HFF-Myc (cell line): ENCODE measurements at regions not wholly inside any gene's neighbourhood (a gene's known extent, or its start where the extent isn't known, plus 50 kb on each side); places are given as distances from the start of the nearest gene placed in this dataset.

Source experiments
- DNase-seq: peaks from one replicate; pipeline ENCODE4 v3.0.0-alpha.2; 2011; ENCODE audit warnings: low read depth; ENCODE audit errors: extremely low read depth
- H3K4me3 ChIP-seq: replicated peaks from 2 replicates; pipeline ENCODE4 v1.5.1; 2011; ENCODE audit warnings: low read depth, mild to moderate bottlenecking, control low read depth, low read length
- CTCF ChIP-seq: IDR thresholded peaks from 2 replicates; pipeline ENCODE4 v1.5.1; 2012; ENCODE audit warnings: mild to moderate bottlenecking, low read depth, low read length, control low read depth; ENCODE audit errors: missing control alignments

- no peak overlapping the region for H3K4me3 ChIP-seq
- TF ChIP-seq CTCF, result no peak
- DNase-seq, result no peak
Measured at GRCh38 chr2:11967946-11968465, 221.6 kb downstream of the LPIN1 start.

GRCh38 chr2:11968521-11968920 lies 222.1 kb downstream of the LPIN1 start:
- no peak overlapping the region for H3K4me3 ChIP-seq
- no peak for DNase-seq
- TF ChIP-seq CTCF, result no peak

- no peak overlapping the region for H3K4me3 ChIP-seq
- DNase-seq, result no peak
- TF ChIP-seq CTCF, result no peak
Measured at GRCh38 chr2:11969774-11970173, 223.3 kb downstream of the LPIN1 start.

GRCh38 chr2:11974573-11974972 lies 228.1 kb downstream of the LPIN1 start:
- no peak for TF ChIP-seq CTCF
- DNase-seq, result no peak
- H3K4me3 ChIP-seq, result no peak overlapping the region

- no peak overlapping the region for H3K4me3 ChIP-seq
- no peak for TF ChIP-seq CTCF
- DNase-seq, result no peak
Measured at GRCh38 chr2:11975373-11975772, 228.9 kb downstream of the LPIN1 start.

- no peak for TF ChIP-seq CTCF
- no peak overlapping the region for H3K4me3 ChIP-seq
- no peak for DNase-seq
Measured at GRCh38 chr2:11976073-11976472, 229.6 kb downstream of the LPIN1 start.
